PC-9 (cell line): ENCODE measurements at regions not wholly inside any gene's neighbourhood (a gene's known extent, or its start where the extent isn't known, plus 50 kb on each side); places are given as distances from the start of the nearest gene placed in this dataset.

ENCODE experiments used
- BruUV-seq: library from RNA; stranded (reverse); fragments of 400-500 nt; replicated peaks from 2 replicates; lab custom pipeline; 2021; lab: Mats Ljungman, UMichigan
- CTCF ChIA-PET: fragments of 300-600 bp; sonication (Branson Sonifier 250); formaldehyde crosslinking; loops from one replicate; lab custom pipeline; 2022; ENCODE audit warnings: antibody characterized with exemption; lab: Charles Lee
- POLR2A ChIA-PET: fragments of 300-600 bp; sonication (Branson Sonifier 250); formaldehyde crosslinking; loops from one replicate; lab custom pipeline; 2022; ENCODE audit warnings: antibody characterized with exemption; ENCODE audit not compliant: unreplicated experiment; lab: Charles Lee
- DNase-seq, 2 experiments: peaks; one replicate each; pipeline versions ENCODE4 v3.0.0 to v3.0.0-alpha.2; 2015 to 2022; ENCODE audit warnings: mixed read lengths in 1 of 2
- H2AFZ ChIP-seq: fragments of 200-600 bp; sonication (generic); 2 replicates; pipeline ENCODE4 v1.8.1; 2017; ENCODE audit warnings: antibody characterized with exemption
- H3F3A ChIP-seq: fragments of 200-600 bp; sonication (generic); 2 replicates; pipeline ENCODE4 v1.8.1; 2017; ENCODE audit warnings: antibody characterized with exemption, mild to moderate bottlenecking, low read depth; ENCODE audit not compliant: insufficient read depth
- H3K27ac ChIP-seq: fragments of 200-600 bp; sonication (generic); 2 replicates; pipeline ENCODE4 v1.6.1; 2016; ENCODE audit warnings: mixed run types
- H3K27me3 ChIP-seq: fragments of 200-600 bp; sonication (generic); 2 replicates; pipeline ENCODE4 v1.6.1; 2016; ENCODE audit warnings: low read depth, mixed run types; ENCODE audit not compliant: insufficient read depth
- H3K36me3 ChIP-seq: fragments of 200-600 bp; sonication (generic); 2 replicates; pipeline ENCODE4 v1.6.1; 2016; ENCODE audit warnings: low read depth, mixed run types
- H3K4me1 ChIP-seq: fragments of 200-600 bp; sonication (generic); replicated peaks from 2 replicates; pipeline ENCODE4 v1.6.1; 2016; ENCODE audit warnings: mixed run types; ENCODE audit not compliant: insufficient read depth
- H3K4me2 ChIP-seq: fragments of 200-600 bp; sonication (generic); 2 replicates; pipeline ENCODE4 v1.6.1; 2017; ENCODE audit warnings: mixed run types
- H3K4me3 ChIP-seq: fragments of 200-600 bp; sonication (generic); 2 replicates; pipeline ENCODE4 v1.6.1; 2016; ENCODE audit warnings: mixed run types
- H3K79me2 ChIP-seq: fragments of 200-600 bp; sonication (generic); 2 replicates; pipeline ENCODE4 v1.6.1; 2017; ENCODE audit warnings: low read depth, mixed run types
- H3K9me2 ChIP-seq: fragments of 200-600 bp; sonication (generic); 2 replicates; pipeline ENCODE4 v1.8.1; 2017; ENCODE audit warnings: mild to moderate bottlenecking; ENCODE audit not compliant: insufficient read depth
- H3K9me3 ChIP-seq: fragments of 200-600 bp; sonication (generic); 2 replicates; pipeline ENCODE4 v1.8.1; 2016; ENCODE audit warnings: low read depth; ENCODE audit not compliant: insufficient read depth
- H4K20me1 ChIP-seq: fragments of 200-600 bp; sonication (generic); 2 replicates; pipeline ENCODE4 v1.8.1; 2017; ENCODE audit not compliant: insufficient read depth
- EZH2 ChIP-seq: fragments of 200-600 bp; sonication (generic); IDR thresholded peaks from 2 replicates; pipeline ENCODE4 v1.8.0; 2017; ENCODE audit warnings: antibody characterized with exemption, low read depth
- intact Hi-C: fragments of 100-400 bp; cut with micrococcal nuclease; formaldehyde crosslinking; loops from one replicate; pipeline ENCODE4 v1.10.0; 2022; ENCODE audit not compliant: unreplicated experiment
- TF ChIP-seq, protein P1 (sequence below): fragments of 200-600 bp; sonication (generic); conservative IDR thresholded peaks from 2 replicates; pipeline ENCODE4 v1.6.1; 2017; ENCODE audit warnings: mixed run types, antibody characterized with exemption, mild to moderate bottlenecking, moderate library complexity

GRCh38 chr6:125550892-125551291, 198.5 kb upstream of the HEY2 start:
- TF ChIP-seq, protein P1, sequence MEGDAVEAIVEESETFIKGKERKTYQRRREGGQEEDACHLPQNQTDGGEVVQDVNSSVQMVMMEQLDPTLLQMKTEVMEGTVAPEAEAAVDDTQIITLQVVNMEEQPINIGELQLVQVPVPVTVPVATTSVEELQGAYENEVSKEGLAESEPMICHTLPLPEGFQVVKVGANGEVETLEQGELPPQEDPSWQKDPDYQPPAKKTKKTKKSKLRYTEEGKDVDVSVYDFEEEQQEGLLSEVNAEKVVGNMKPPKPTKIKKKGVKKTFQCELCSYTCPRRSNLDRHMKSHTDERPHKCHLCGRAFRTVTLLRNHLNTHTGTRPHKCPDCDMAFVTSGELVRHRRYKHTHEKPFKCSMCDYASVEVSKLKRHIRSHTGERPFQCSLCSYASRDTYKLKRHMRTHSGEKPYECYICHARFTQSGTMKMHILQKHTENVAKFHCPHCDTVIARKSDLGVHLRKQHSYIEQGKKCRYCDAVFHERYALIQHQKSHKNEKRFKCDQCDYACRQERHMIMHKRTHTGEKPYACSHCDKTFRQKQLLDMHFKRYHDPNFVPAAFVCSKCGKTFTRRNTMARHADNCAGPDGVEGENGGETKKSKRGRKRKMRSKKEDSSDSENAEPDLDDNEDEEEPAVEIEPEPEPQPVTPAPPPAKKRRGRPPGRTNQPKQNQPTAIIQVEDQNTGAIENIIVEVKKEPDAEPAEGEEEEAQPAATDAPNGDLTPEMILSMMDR, result no peak
- TF ChIP-seq EZH2, result no peak
- Histone ChIP-seq H2AFZ (no peak overlapping the region), H3K79me2 (no peaks in the 10 kb centered on the region), H3K4me3 (no peak overlapping the region), H3K9me3 (no peaks in the 10 kb centered on the region), H3K36me3 (no peaks in the 10 kb centered on the region), H3K4me1 (peaks cover 6% of the 10 kb centered on the region; the same call in 1 of the 2 replicates), H3F3A (no peaks in the 10 kb centered on the region; the same call in 1 of the 2 replicates), H3K9me2 (no peaks in the 10 kb centered on the region; the same call in 1 of the 2 replicates), H3K27ac (no peak overlapping the region), H3K27me3 (no peaks in the 10 kb centered on the region), H4K20me1 (no peaks in the 10 kb centered on the region), H3K4me2 (no peak overlapping the region)
- BruUV-seq, result no TSS peak
- intact Hi-C loops, result no loop called here
- no peak for DNase-seq
- POLR2A ChIA-PET, result no interaction called here
- CTCF ChIA-PET, result no interaction called here

DNA sequence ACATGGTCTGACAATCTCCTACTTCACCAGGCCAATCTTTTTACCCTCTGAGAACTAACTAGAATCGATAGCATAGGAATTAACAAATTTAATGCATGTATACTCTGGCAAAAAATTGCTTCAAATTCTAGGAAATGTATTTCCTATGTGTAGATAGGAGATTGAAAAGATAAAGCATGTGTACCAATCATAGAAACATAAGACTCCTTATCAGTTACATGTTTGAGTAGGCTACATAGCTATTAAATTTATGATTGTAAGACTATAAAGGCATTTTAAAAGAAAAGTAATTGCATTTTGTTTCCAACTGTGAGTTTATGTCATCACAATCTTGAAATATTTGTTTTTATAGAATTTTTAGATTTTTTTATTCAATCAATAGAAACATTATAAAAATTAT, 196.6 kb upstream of the HEY2 start:
- no peaks in the 10 kb centered on the region for H3K9me3 ChIP-seq
- H3K36me3 ChIP-seq, result no peaks in the 10 kb centered on the region
- intact Hi-C loops, result no loop called here
- POLR2A ChIA-PET, result no interaction called here
- H3K4me1 ChIP-seq, result peaks cover 6% of the 10 kb centered on the region; the same call in 1 of the 2 replicates
- BruUV-seq, result no TSS peak
- H3F3A ChIP-seq, result no peaks in the 10 kb centered on the region; the same call in 1 of the 2 replicates
- no peak overlapping the region for H2AFZ ChIP-seq
- no peaks in the 10 kb centered on the region for H3K27me3 ChIP-seq
- CTCF ChIA-PET, result no interaction called here
- no peaks in the 10 kb centered on the region; the same call in 1 of the 2 replicates for H3K9me2 ChIP-seq
- H3K27ac ChIP-seq, result no peak overlapping the region
- DNase-seq, result no peak
- H3K4me3 ChIP-seq, result no peak overlapping the region
- H3K4me2 ChIP-seq, result no peak overlapping the region
- no peak for TF ChIP-seq EZH2
- TF ChIP-seq, protein P1, result no peak
- no peaks in the 10 kb centered on the region for H4K20me1 ChIP-seq
- no peaks in the 10 kb centered on the region for H3K79me2 ChIP-seq

DNA sequence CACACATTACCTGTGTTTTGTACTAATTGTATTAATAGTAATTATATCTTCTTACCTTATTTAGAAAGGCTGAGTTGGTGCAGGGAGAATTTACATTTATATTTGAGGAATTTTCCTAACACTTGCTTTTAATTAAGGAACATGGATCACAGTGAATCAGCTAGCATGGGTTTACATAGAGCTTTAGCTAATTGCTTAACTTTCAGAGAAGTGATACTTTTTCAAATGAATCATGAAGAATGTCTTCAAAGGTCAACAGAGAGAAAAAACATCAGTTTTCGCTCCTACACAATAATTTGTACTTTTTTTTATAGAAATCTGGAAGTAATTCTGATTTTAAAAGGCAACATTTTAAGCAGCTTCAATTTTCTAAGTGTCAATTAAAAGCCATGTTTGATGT, 195.0 kb upstream of the HEY2 start:
- POLR2A ChIA-PET, result no interaction called here
- no peak overlapping the region for H3K4me3 ChIP-seq
- no peaks in the 10 kb centered on the region for H3K36me3 ChIP-seq
- H3K9me3 ChIP-seq, result no peaks in the 10 kb centered on the region
- H4K20me1 ChIP-seq, result no peaks in the 10 kb centered on the region
- H3K79me2 ChIP-seq, result no peaks in the 10 kb centered on the region
- CTCF ChIA-PET, result no interaction called here
- H3K27ac ChIP-seq, result no peak overlapping the region
- no peaks in the 10 kb centered on the region for H3K9me2 ChIP-seq
- DNase-seq, result no peak
- BruUV-seq, result no TSS peak
- H3F3A ChIP-seq, result no peaks in the 10 kb centered on the region; the same call in 1 of the 2 replicates
- no peak overlapping the region for H2AFZ ChIP-seq
- no peak overlapping the region for H3K4me2 ChIP-seq
- intact Hi-C loops, result no loop called here
- peaks cover 3% of the 10 kb centered on the region for H3K4me1 ChIP-seq
- TF ChIP-seq EZH2, result no peak
- TF ChIP-seq, protein P1, result no peak
- H3K27me3 ChIP-seq, result no peaks in the 10 kb centered on the region
